Loucy (cell line): ENCODE measurements at regions not wholly inside any gene's neighbourhood (a gene's known extent, or its start where the extent isn't known, plus 50 kb on each side); places are given as distances from the start of the nearest gene placed in this dataset.

ENCODE experiments used
- H2AFZ ChIP-seq: fragments of 200-600 bp; sonication (generic); 2 replicates; pipeline ENCODE4 v1.6.0; 2016; ENCODE audit warnings: antibody characterized with exemption, mild to moderate bottlenecking, low read length, moderate library complexity
- H3F3A ChIP-seq: fragments of 200-600 bp; 2 replicates; pipeline ENCODE4 v1.6.0; 2016; ENCODE audit warnings: antibody characterized with exemption, low read depth, mild to moderate bottlenecking
- H3K27me3 ChIP-seq: fragments of 200-600 bp; sonication (generic); 2 replicates; pipeline ENCODE4 v1.6.1; 2014; ENCODE audit warnings: low read length, mild to moderate bottlenecking; ENCODE audit not compliant: insufficient read depth, poor library complexity, severe bottlenecking
- H3K36me3 ChIP-seq: fragments of 200-600 bp; sonication (generic); 2 replicates; pipeline ENCODE4 v1.6.1; 2016; ENCODE audit warnings: low read length; ENCODE audit not compliant: insufficient read depth
- H3K4me1 ChIP-seq: fragments of 200-600 bp; sonication (generic); 2 replicates; pipeline ENCODE4 v1.5.1; 2014; ENCODE audit warnings: low read length, mild to moderate bottlenecking; ENCODE audit not compliant: insufficient read depth, poor library complexity, severe bottlenecking
- H3K4me2 ChIP-seq: fragments of 200-600 bp; sonication (generic); 2 replicates; pipeline ENCODE4 v1.6.0; 2014; ENCODE audit warnings: antibody characterized with exemption, low read length, low read depth, mild to moderate bottlenecking; ENCODE audit not compliant: poor library complexity, severe bottlenecking
- H3K4me3 ChIP-seq: fragments of 200-600 bp; sonication (generic); 2 replicates; pipeline ENCODE4 v1.5.1; 2014; ENCODE audit warnings: low read length, mild to moderate bottlenecking, mixed read lengths; ENCODE audit not compliant: poor library complexity, severe bottlenecking
- H3K79me2 ChIP-seq: fragments of 200-600 bp; sonication (generic); 2 replicates; pipeline ENCODE4 v1.6.1; 2014; ENCODE audit warnings: low read length; ENCODE audit not compliant: insufficient read depth
- H3K9ac ChIP-seq: fragments of 200-600 bp; sonication (generic); 2 replicates; pipeline ENCODE4 v1.6.0; 2014; ENCODE audit warnings: mild to moderate bottlenecking, low read depth, low read length, moderate library complexity; ENCODE audit not compliant: poor library complexity, severe bottlenecking
- H3K9me2 ChIP-seq: fragments of 200-600 bp; sonication (generic); replicated peaks from 2 replicates; pipeline ENCODE4 v1.6.1; 2016; ENCODE audit warnings: low read depth, low read length, mixed read lengths
- H3K9me3 ChIP-seq: fragments of 200-600 bp; sonication (generic); 2 replicates; pipeline ENCODE4 v1.6.1; 2014; ENCODE audit warnings: mild to moderate bottlenecking, antibody characterized with exemption, low read length, low read depth; ENCODE audit not compliant: insufficient read depth
- H4K20me1 ChIP-seq: fragments of 200-600 bp; sonication (generic); 2 replicates; pipeline ENCODE4 v1.6.0; 2014; ENCODE audit warnings: antibody characterized with exemption, low read length, mild to moderate bottlenecking; ENCODE audit not compliant: insufficient read depth, poor library complexity, severe bottlenecking
- EZH2phosphoT487 ChIP-seq: fragments of 200-600 bp; IDR thresholded peaks from 2 replicates; pipeline ENCODE4 v1.6.1; 2018; ENCODE audit warnings: antibody characterized with exemption, mild to moderate bottlenecking, moderate library complexity, borderline replicate concordance
- TF ChIP-seq, protein P1 (sequence below): fragments of 200-600 bp; sonication (generic); conservative IDR thresholded peaks from 2 replicates; pipeline ENCODE4 v1.5.1; 2014; ENCODE audit warnings: mild to moderate bottlenecking, antibody characterized with exemption, low read length

DNA sequence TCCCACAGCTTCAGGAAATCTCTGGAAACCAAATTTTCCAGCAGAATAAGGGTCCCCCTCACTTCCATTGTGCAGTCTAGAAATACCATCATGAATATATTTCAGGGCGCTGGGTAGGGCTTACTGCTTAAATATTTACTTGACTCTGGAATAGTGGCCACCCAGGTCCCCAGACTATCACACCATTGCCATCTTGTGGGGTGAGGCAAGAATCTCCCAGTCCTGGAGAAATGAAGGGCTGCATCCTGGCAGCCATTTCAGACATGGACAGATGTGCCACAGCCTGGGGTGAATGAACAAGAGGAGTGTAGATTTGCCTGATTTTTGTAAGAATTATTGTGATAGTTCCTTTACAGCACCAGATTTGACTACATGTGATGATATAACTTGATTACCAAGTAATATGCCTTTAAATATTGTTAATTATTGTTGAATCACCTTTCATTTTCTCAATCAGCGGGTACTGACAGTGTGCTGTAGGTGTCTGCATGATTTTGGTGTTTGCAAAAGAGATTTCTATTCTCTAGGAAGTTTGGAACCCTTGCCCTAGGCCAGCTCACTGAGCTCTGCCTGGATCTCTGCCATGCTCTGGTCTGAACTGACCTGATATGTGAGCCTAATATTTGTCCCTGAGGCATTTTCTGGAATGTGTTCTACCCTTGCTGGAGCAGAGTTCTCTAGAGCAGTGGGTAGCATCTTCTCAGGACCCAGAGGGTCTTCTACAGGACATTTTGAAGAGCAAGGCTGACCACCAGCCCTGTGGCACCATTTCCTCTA is 183.4 kb downstream of the KIT start:
- Histone ChIP-seq H3K4me2 (peak overlapping the region; percentile 5), H3F3A (no peaks in the 10 kb centered on the region), H4K20me1 (no peaks in the 10 kb centered on the region), H3K4me1 (peaks cover 22% of the 10 kb centered on the region), H3K27me3 (no peaks in the 10 kb centered on the region), H2AFZ (peak overlapping the region; percentile 86), H3K9ac (peak overlapping the region; percentile 31), H3K79me2 (no peaks in the 10 kb centered on the region), H3K36me3 (no peaks in the 10 kb centered on the region), H3K9me3 (no peaks in the 10 kb centered on the region), H3K4me3 (no peak overlapping the region), H3K9me2 (no peaks in the 10 kb centered on the region)
- TF ChIP-seq, protein P1, sequence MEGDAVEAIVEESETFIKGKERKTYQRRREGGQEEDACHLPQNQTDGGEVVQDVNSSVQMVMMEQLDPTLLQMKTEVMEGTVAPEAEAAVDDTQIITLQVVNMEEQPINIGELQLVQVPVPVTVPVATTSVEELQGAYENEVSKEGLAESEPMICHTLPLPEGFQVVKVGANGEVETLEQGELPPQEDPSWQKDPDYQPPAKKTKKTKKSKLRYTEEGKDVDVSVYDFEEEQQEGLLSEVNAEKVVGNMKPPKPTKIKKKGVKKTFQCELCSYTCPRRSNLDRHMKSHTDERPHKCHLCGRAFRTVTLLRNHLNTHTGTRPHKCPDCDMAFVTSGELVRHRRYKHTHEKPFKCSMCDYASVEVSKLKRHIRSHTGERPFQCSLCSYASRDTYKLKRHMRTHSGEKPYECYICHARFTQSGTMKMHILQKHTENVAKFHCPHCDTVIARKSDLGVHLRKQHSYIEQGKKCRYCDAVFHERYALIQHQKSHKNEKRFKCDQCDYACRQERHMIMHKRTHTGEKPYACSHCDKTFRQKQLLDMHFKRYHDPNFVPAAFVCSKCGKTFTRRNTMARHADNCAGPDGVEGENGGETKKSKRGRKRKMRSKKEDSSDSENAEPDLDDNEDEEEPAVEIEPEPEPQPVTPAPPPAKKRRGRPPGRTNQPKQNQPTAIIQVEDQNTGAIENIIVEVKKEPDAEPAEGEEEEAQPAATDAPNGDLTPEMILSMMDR, result peak; percentile 63
- TF ChIP-seq EZH2phosphoT487, result no peak

DNA sequence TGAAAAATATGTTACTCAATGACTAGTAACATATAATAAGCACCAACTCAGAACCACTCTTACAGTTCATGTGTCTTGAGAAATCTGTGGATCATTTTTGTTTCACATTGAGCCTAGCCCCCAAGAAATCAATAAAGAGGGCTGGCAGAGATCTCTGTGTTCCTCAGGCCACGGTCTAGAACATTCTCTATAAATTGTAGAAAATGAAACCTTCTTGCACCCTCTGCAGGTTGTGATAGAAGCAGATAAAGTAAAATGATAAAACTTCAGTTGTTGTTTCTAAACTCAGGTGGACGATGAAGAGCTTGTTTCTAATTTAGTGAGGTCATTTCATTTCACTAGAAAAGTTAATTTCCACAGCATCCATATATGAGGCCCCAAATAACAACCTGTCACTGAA is 182.7 kb downstream of the KIT start:
- no peak for TF ChIP-seq EZH2phosphoT487
- TF ChIP-seq, protein P1, result peak; percentile 30; the same call in 1 of the 2 replicates
- Histone ChIP-seq H2AFZ (0 out of 2 replicates have a peak overlapping the region, but pooled peaks have one; percentile 9), H3K4me1 (peaks cover 22% of the 10 kb centered on the region), H3K9ac (peak overlapping the region; percentile 31), H3K36me3 (no peaks in the 10 kb centered on the region), H3K4me2 (no peak overlapping the region), H4K20me1 (no peaks in the 10 kb centered on the region), H3F3A (no peaks in the 10 kb centered on the region), H3K27me3 (no peaks in the 10 kb centered on the region), H3K79me2 (no peaks in the 10 kb centered on the region), H3K9me2 (no peaks in the 10 kb centered on the region), H3K4me3 (no peak overlapping the region), H3K9me3 (no peaks in the 10 kb centered on the region)

- no peak overlapping the region for H3K4me3 ChIP-seq
- H3K4me2 ChIP-seq, result no peak overlapping the region
- TF ChIP-seq EZH2phosphoT487, result no peak
- TF ChIP-seq, protein P1, result no peak
- no peaks in the 10 kb centered on the region for H3K9me2 ChIP-seq
- no peaks in the 10 kb centered on the region for H3F3A ChIP-seq
- H3K9me3 ChIP-seq, result no peaks in the 10 kb centered on the region
- H2AFZ ChIP-seq, result no peak overlapping the region
- H3K4me1 ChIP-seq, result peaks cover 22% of the 10 kb centered on the region
- H4K20me1 ChIP-seq, result no peaks in the 10 kb centered on the region
- no peaks in the 10 kb centered on the region for H3K79me2 ChIP-seq
- no peak overlapping the region for H3K9ac ChIP-seq
- H3K27me3 ChIP-seq, result no peaks in the 10 kb centered on the region
- H3K36me3 ChIP-seq, result no peaks in the 10 kb centered on the region
These were observed 180.5 kb downstream of the KIT start for GRCh38 chr4:54838301-54838700.
